ENCODE measurements at regions not wholly inside any gene's neighbourhood (a gene's known extent, or its start where the extent isn't known, plus 50 kb on each side); places are given as distances from the start of the nearest gene placed in this dataset.

- no peak overlapping the region for H3K9ac ChIP-seq (ENCODE audit: control insufficient read depth, insufficient read depth, low read length)
- H3K4me3 ChIP-seq: no peak overlapping the region
- H4K20me1 ChIP-seq (ENCODE audit: control insufficient read depth, insufficient read depth): no peaks in the 10 kb centered on the region
- H3K9me3 ChIP-seq (replicated peaks; ENCODE audit: control insufficient read depth, insufficient read depth, low read length): no peaks in the 10 kb centered on the region; the same call in 2 of the 3 replicates
- H3K79me2 ChIP-seq (ENCODE audit: control insufficient read depth, insufficient read depth, low read length): no peaks in the 10 kb centered on the region
- intact Hi-C loops (cut with micrococcal nuclease; ENCODE audit: unreplicated experiment): no loop called here
- H3K27ac ChIP-seq (ENCODE audit: control insufficient read depth, insufficient read depth): no peak overlapping the region
- 68% methylated on average over 9 of the region's 9 CpGs for WGBS (ENCODE audit: insufficient coverage, insufficient replicate concordance, low lambda C conversion rate, missing lambda C conversion rate)
- SMC1A ChIA-PET (ENCODE audit: uncharacterized antibody, unreplicated experiment): no interaction called here
- no peaks in the 10 kb centered on the region for H3K36me3 ChIP-seq (ENCODE audit: control insufficient read depth in 2 of 2, insufficient read depth in 2 of 2, low read length in 1 of 2)
- RAD21 ChIA-PET (ENCODE audit: unreplicated experiment): no interaction called here
- H2AFZ ChIP-seq (ENCODE audit: control insufficient read depth, low read depth, low read length): no peak overlapping the region
- no peak for ATAC-seq
- no peak overlapping the region for H3K4me2 ChIP-seq (ENCODE audit: control insufficient read depth, insufficient read depth)
- in situ Hi-C loops (cut with MboI): no loop called here
- CTCF ChIA-PET: no interaction called here
- H3K27me3 ChIP-seq (replicated peaks in 1 of 2; ENCODE audit: control insufficient read depth in 2 of 2, insufficient read depth in 2 of 2, low read length in 1 of 2): no peaks in the 10 kb centered on the region
- no TSS peak for BruUV-seq (replicated peaks)
- no peak for TF ChIP-seq SUZ12 (IDR thresholded peaks at IDR 0.05; ENCODE audit: unreplicated experiment)
- no peak for TF ChIP-seq SIN3A (IDR thresholded peaks at IDR 0.05; ENCODE audit: low read depth, low read length)
- TF ChIP-seq NRF1 (conservative IDR thresholded peaks at IDR 0.05; ENCODE audit: low read depth, low read length): no peak
- no peak for TF ChIP-seq BCL3 (IDR thresholded peaks at IDR 0.05; ENCODE audit: borderline replicate concordance, insufficient read depth, low read depth, low read length, poor library complexity, severe bottlenecking)
- no peak for TF ChIP-seq RAD51 (IDR thresholded peaks at IDR 0.05)
- TF ChIP-seq, protein P1, sequence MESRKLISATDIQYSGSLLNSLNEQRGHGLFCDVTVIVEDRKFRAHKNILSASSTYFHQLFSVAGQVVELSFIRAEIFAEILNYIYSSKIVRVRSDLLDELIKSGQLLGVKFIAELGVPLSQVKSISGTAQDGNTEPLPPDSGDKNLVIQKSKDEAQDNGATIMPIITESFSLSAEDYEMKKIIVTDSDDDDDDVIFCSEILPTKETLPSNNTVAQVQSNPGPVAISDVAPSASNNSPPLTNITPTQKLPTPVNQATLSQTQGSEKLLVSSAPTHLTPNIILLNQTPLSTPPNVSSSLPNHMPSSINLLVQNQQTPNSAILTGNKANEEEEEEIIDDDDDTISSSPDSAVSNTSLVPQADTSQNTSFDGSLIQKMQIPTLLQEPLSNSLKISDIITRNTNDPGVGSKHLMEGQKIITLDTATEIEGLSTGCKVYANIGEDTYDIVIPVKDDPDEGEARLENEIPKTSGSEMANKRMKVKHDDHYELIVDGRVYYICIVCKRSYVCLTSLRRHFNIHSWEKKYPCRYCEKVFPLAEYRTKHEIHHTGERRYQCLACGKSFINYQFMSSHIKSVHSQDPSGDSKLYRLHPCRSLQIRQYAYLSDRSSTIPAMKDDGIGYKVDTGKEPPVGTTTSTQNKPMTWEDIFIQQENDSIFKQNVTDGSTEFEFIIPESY (IDR thresholded peaks at IDR 0.05): no peak
- TF ChIP-seq CHD2 (IDR thresholded peaks at IDR 0.05; ENCODE audit: borderline replicate concordance, low read depth, low read length): no peak
- no peak for TF ChIP-seq ZNF217 (IDR thresholded peaks at IDR 0.05)
- no peak for TF ChIP-seq FOXK2 (IDR thresholded peaks at IDR 0.05)
- TF ChIP-seq IKZF1 (conservative IDR thresholded peaks at IDR 0.05): no peak
- no peak for TF ChIP-seq SPI1 (IDR thresholded peaks at IDR 0.05; ENCODE audit: borderline replicate concordance, insufficient read depth, low read depth, low read length)
- TF ChIP-seq RCOR1 (conservative IDR thresholded peaks at IDR 0.05; ENCODE audit: low read depth, low read length): no peak
- DNase-seq (ENCODE audit: low read depth, low spot score): no peak
- FAIRE-seq: no peak
- no peaks in the 10 kb centered on the region for H3K4me1 ChIP-seq (ENCODE audit: control insufficient read depth, insufficient read depth, low read length)
- POLR2A ChIA-PET: no interaction called here
These were observed 125.2 kb downstream of the RTP5 start for GRCh38 chr2:241994556-241995213.
